ENCODE measurements at regions not wholly inside any gene's neighbourhood (a gene's known extent, or its start where the extent isn't known, plus 50 kb on each side); places are given as distances from the start of the nearest gene placed in this dataset.

- H3K4me1 Mint-ChIP-seq (ENCODE audit: low read depth): no peaks in the 10 kb centered on the region
- no peak for DNase-seq (ENCODE audit: low spot score)
- H3K36me3 Mint-ChIP-seq (ENCODE audit: low read depth): no peaks in the 10 kb centered on the region
- H3K27me3 Mint-ChIP-seq (ENCODE audit: low read depth): no peaks in the 10 kb centered on the region
- H3K9me3 Mint-ChIP-seq: peaks cover 11% of the 10 kb centered on the region
- H3K27ac Mint-ChIP-seq: no peak overlapping the region
- no peak overlapping the region for H3K4me3 Mint-ChIP-seq (ENCODE audit: low read depth)
- intact Hi-C loops (cut with micrococcal nuclease): no loop called here
Measured at GRCh38 chr10:128950159-128950915, 516.7 kb upstream of the MGMT start.

GRCh38 chr10:128950916-128951275, 516.1 kb upstream of the MGMT start:
- no peak for DNase-seq (ENCODE audit: low spot score)
- no peaks in the 10 kb centered on the region for H3K27me3 Mint-ChIP-seq (ENCODE audit: low read depth)
- H3K9me3 Mint-ChIP-seq: peaks cover 10% of the 10 kb centered on the region
- H3K36me3 Mint-ChIP-seq (ENCODE audit: low read depth): no peaks in the 10 kb centered on the region
- intact Hi-C loops (cut with micrococcal nuclease): no loop called here
- no peak overlapping the region for H3K27ac Mint-ChIP-seq
- H3K4me1 Mint-ChIP-seq (ENCODE audit: low read depth): no peaks in the 10 kb centered on the region
- H3K4me3 Mint-ChIP-seq (ENCODE audit: low read depth): no peak overlapping the region

GRCh38 chr10:128952856-128953255, 514.2 kb upstream of the MGMT start:
- Mint-ChIP-seq H3K36me3 (ENCODE audit: low read depth) (no peaks in the 10 kb centered on the region), H3K27me3 (ENCODE audit: low read depth) (no peaks in the 10 kb centered on the region), H3K4me1 (ENCODE audit: low read depth) (no peaks in the 10 kb centered on the region), H3K4me3 (ENCODE audit: low read depth) (no peak overlapping the region), H3K9me3 (no peaks in the 10 kb centered on the region), H3K27ac (no peak overlapping the region)
- intact Hi-C loops (cut with micrococcal nuclease): no loop called here
- DNase-seq (ENCODE audit: low spot score): no peak

- H3K4me1 Mint-ChIP-seq (ENCODE audit: low read depth): no peaks in the 10 kb centered on the region
- no peak for DNase-seq (ENCODE audit: low spot score)
- intact Hi-C loops (cut with micrococcal nuclease): no loop called here
- H3K9me3 Mint-ChIP-seq: no peaks in the 10 kb centered on the region
- H3K36me3 Mint-ChIP-seq (ENCODE audit: low read depth): no peaks in the 10 kb centered on the region
- H3K4me3 Mint-ChIP-seq (ENCODE audit: low read depth): no peak overlapping the region
- no peaks in the 10 kb centered on the region for H3K27me3 Mint-ChIP-seq (ENCODE audit: low read depth)
- H3K27ac Mint-ChIP-seq: no peak overlapping the region
Measured at GRCh38 chr10:128956149-128956548, 510.9 kb upstream of the MGMT start.

GRCh38 chr10:128957221-128957620, 509.8 kb upstream of the MGMT start:
- no peaks in the 10 kb centered on the region for H3K36me3 Mint-ChIP-seq (ENCODE audit: low read depth)
- no peak for DNase-seq (ENCODE audit: low spot score)
- intact Hi-C loops (cut with micrococcal nuclease): no loop called here
- H3K4me1 Mint-ChIP-seq (ENCODE audit: low read depth): no peaks in the 10 kb centered on the region
- H3K4me3 Mint-ChIP-seq (ENCODE audit: low read depth): no peak overlapping the region
- H3K27ac Mint-ChIP-seq: no peak overlapping the region
- no peaks in the 10 kb centered on the region for H3K27me3 Mint-ChIP-seq (ENCODE audit: low read depth)
- no peaks in the 10 kb centered on the region for H3K9me3 Mint-ChIP-seq

GRCh38 chr10:128958834-128959690, 508.0 kb upstream of the MGMT start:
- no peaks in the 10 kb centered on the region for H3K4me1 Mint-ChIP-seq (ENCODE audit: low read depth)
- no peaks in the 10 kb centered on the region for H3K27me3 Mint-ChIP-seq (ENCODE audit: low read depth)
- no peak overlapping the region for H3K27ac Mint-ChIP-seq
- H3K4me3 Mint-ChIP-seq (ENCODE audit: low read depth): no peak overlapping the region
- DNase-seq (ENCODE audit: low spot score): no peak
- intact Hi-C loops (cut with micrococcal nuclease): no loop called here
- no peaks in the 10 kb centered on the region for H3K9me3 Mint-ChIP-seq
- no peaks in the 10 kb centered on the region for H3K36me3 Mint-ChIP-seq (ENCODE audit: low read depth)

- Mint-ChIP-seq H3K27me3 (ENCODE audit: low read depth) (no peaks in the 10 kb centered on the region), H3K36me3 (ENCODE audit: low read depth) (no peaks in the 10 kb centered on the region), H3K4me1 (ENCODE audit: low read depth) (no peaks in the 10 kb centered on the region), H3K27ac (no peak overlapping the region), H3K4me3 (ENCODE audit: low read depth) (no peak overlapping the region), H3K9me3 (no peaks in the 10 kb centered on the region)
- no peak for DNase-seq (ENCODE audit: low spot score)
- intact Hi-C loops (cut with micrococcal nuclease): no loop called here
Measured at GRCh38 chr10:128959746-128960145, 507.3 kb upstream of the MGMT start.

- Mint-ChIP-seq H3K36me3 (ENCODE audit: low read depth) (no peaks in the 10 kb centered on the region), H3K4me3 (ENCODE audit: low read depth) (no peak overlapping the region), H3K9me3 (no peaks in the 10 kb centered on the region), H3K4me1 (ENCODE audit: low read depth) (no peaks in the 10 kb centered on the region), H3K27ac (no peak overlapping the region), H3K27me3 (ENCODE audit: low read depth) (no peaks in the 10 kb centered on the region)
- DNase-seq (ENCODE audit: low spot score): no peak
- intact Hi-C loops (cut with micrococcal nuclease): no loop called here
Measured at GRCh38 chr10:128960517-128960916, 506.5 kb upstream of the MGMT start.

- Mint-ChIP-seq H3K4me3 (ENCODE audit: low read depth) (no peak overlapping the region), H3K4me1 (ENCODE audit: low read depth) (no peaks in the 10 kb centered on the region), H3K27ac (no peak overlapping the region), H3K36me3 (ENCODE audit: low read depth) (no peaks in the 10 kb centered on the region), H3K9me3 (no peaks in the 10 kb centered on the region), H3K27me3 (ENCODE audit: low read depth) (no peaks in the 10 kb centered on the region)
- intact Hi-C loops (cut with micrococcal nuclease): no loop called here
- no peak for DNase-seq (ENCODE audit: low spot score)
Measured at GRCh38 chr10:128962182-128962581, 504.9 kb upstream of the MGMT start.

GRCh38 chr10:128963211-128964099, 503.6 kb upstream of the MGMT start:
- Mint-ChIP-seq H3K4me1 (ENCODE audit: low read depth) (no peaks in the 10 kb centered on the region), H3K27ac (no peak overlapping the region), H3K9me3 (no peaks in the 10 kb centered on the region), H3K36me3 (ENCODE audit: low read depth) (no peaks in the 10 kb centered on the region), H3K4me3 (ENCODE audit: low read depth) (no peak overlapping the region), H3K27me3 (ENCODE audit: low read depth) (no peaks in the 10 kb centered on the region)
- DNase-seq (ENCODE audit: low spot score): no peak
- intact Hi-C loops (cut with micrococcal nuclease): no loop called here

- Mint-ChIP-seq H3K36me3 (ENCODE audit: low read depth) (no peaks in the 10 kb centered on the region), H3K9me3 (no peaks in the 10 kb centered on the region), H3K27me3 (ENCODE audit: low read depth) (no peaks in the 10 kb centered on the region), H3K4me1 (ENCODE audit: low read depth) (no peaks in the 10 kb centered on the region), H3K27ac (no peak overlapping the region), H3K4me3 (ENCODE audit: low read depth) (no peak overlapping the region)
- intact Hi-C loops (cut with micrococcal nuclease): no loop called here
- DNase-seq (ENCODE audit: low spot score): no peak
Measured at GRCh38 chr10:128964100-128964403, 503.0 kb upstream of the MGMT start.

GRCh38 chr10:128967980-128968756, 498.9 kb upstream of the MGMT start:
- Mint-ChIP-seq H3K9me3 (no peaks in the 10 kb centered on the region), H3K4me3 (ENCODE audit: low read depth) (no peak overlapping the region), H3K36me3 (ENCODE audit: low read depth) (no peaks in the 10 kb centered on the region), H3K27ac (no peak overlapping the region), H3K4me1 (ENCODE audit: low read depth) (no peaks in the 10 kb centered on the region), H3K27me3 (ENCODE audit: low read depth) (peaks cover 1% of the 10 kb centered on the region)
- no peak for DNase-seq (ENCODE audit: low spot score)
- intact Hi-C loops (cut with micrococcal nuclease): no loop called here

Data from activated T-helper 2 cell treated with anti-CD3 and anti-CD28 coated beads, Interferon-gamma antibody, Interleukin-2, Interleukin-4, amounts not matched to agents 10 μg/mL and 5 μg/mL and 100 μg/mL, durations not matched to agents 14 hours and 24 hours and 36 hours (primary cell).